ENCODE measurements at regions not wholly inside any gene's neighbourhood (a gene's known extent, or its start where the extent isn't known, plus 50 kb on each side); places are given as distances from the start of the nearest gene placed in this dataset.

- TF ChIP-seq CTCF (IDR thresholded peaks at IDR 0.05) (no peak), POLR2A (IDR thresholded peaks at IDR 0.05) (no peak)
These were observed 61.2 kb upstream of the CAMK2D start for GRCh38 chr4:113822555-113823290.

Data from uterus (tissue), 2 donors.